NCI-H187 treated with DMSO at 0.1 percent for 48 hours (cell line): ENCODE measurements at regions not wholly inside any gene's neighbourhood (a gene's known extent, or its start where the extent isn't known, plus 50 kb on each side); places are given as distances from the start of the nearest gene placed in this dataset.

Source experiments
- DNase-seq: peaks from one replicate; lab custom pipeline; 2025; lab: John Stamatoyannopoulos, UW

- no peak for DNase-seq
These were observed 64.5 kb downstream of the C9orf152 start for GRCh38 chr9:110143485-110143884.

GRCh38 chr9:110143950-110144545 lies 63.9 kb downstream of the C9orf152 start:
- DNase-seq: no peak

- DNase-seq: no peak
These were observed 61.6 kb downstream of the C9orf152 start for GRCh38 chr9:110146373-110146772.

GRCh38 chr9:110148384-110148783 lies 59.6 kb downstream of the C9orf152 start:
- DNase-seq: no peak

DNA sequence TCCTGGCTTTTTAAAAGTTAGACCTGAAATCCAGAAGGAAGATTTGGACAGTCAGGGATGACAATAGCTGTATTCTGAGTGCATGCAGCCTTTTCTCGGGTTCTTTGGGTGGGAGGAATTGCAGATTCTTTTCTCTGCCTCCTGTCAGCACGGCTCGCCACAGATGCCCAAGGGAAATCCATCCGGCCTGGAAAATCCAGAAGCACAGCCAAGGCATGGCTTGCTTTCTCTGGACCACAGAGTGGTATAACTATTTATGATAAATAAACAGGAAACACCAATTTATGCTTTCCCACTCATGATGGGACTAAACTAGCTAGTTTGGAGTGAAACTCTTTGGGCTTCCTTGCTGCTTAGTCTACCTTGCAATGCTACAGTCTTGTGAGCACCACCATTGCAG lies 59.1 kb downstream of the C9orf152 start:
- no peak for DNase-seq
